ENCODE measurements at regions not wholly inside any gene's neighbourhood (a gene's known extent, or its start where the extent isn't known, plus 50 kb on each side); places are given as distances from the start of the nearest gene placed in this dataset.

DNA sequence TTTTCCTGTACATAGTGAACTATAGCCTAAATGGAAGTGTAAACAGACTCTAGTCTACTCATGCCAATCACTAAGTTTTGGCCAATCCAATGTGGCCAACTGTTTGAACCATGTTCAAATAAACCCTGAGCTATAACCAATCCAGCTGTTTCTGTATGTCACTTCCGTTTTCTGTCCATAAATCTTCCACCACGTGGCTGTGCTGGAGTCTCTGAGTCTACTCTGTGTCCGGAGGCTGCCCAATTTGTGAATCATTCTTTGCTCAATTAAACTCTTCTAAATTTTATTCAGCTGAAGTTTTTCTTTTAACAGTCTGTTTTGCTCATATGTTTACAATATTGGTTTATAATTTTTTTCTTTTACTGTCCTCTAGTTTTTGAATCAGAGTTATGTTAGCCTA lies 112.3 kb upstream of the BANK1 start:
- no peaks in the 10 kb centered on the region for H3K79me2 ChIP-seq (ENCODE audit: control insufficient read depth, low read length)
- H4K20me1 ChIP-seq (ENCODE audit: control insufficient read depth, insufficient read depth, low read depth, low read length): no peaks in the 10 kb centered on the region
- no peak overlapping the region for H3K4me3 ChIP-seq (ENCODE audit: low read length)
- H3K9me2 ChIP-seq (replicated peaks; ENCODE audit: control insufficient read depth, low read length): no peaks in the 10 kb centered on the region
- no peak for TF ChIP-seq EZH2phosphoT487 (IDR thresholded peaks at IDR 0.05; ENCODE audit: borderline replicate concordance, low read length)
- TF ChIP-seq, protein P1, sequence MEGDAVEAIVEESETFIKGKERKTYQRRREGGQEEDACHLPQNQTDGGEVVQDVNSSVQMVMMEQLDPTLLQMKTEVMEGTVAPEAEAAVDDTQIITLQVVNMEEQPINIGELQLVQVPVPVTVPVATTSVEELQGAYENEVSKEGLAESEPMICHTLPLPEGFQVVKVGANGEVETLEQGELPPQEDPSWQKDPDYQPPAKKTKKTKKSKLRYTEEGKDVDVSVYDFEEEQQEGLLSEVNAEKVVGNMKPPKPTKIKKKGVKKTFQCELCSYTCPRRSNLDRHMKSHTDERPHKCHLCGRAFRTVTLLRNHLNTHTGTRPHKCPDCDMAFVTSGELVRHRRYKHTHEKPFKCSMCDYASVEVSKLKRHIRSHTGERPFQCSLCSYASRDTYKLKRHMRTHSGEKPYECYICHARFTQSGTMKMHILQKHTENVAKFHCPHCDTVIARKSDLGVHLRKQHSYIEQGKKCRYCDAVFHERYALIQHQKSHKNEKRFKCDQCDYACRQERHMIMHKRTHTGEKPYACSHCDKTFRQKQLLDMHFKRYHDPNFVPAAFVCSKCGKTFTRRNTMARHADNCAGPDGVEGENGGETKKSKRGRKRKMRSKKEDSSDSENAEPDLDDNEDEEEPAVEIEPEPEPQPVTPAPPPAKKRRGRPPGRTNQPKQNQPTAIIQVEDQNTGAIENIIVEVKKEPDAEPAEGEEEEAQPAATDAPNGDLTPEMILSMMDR (IDR thresholded peaks at IDR 0.05; ENCODE audit: low read depth, low read length, poor library complexity, severe bottlenecking): no peak
- no peak overlapping the region for H3K27ac ChIP-seq (ENCODE audit: low read depth, low read length)
- no peaks in the 10 kb centered on the region for H3K27me3 ChIP-seq (ENCODE audit: control insufficient read depth, low read length)
- H3K9me3 ChIP-seq (ENCODE audit: control insufficient read depth, insufficient read depth, low read length): no peaks in the 10 kb centered on the region
- no peaks in the 10 kb centered on the region for H3K36me3 ChIP-seq (ENCODE audit: control insufficient read depth, low read length)
- no peaks in the 10 kb centered on the region for H3F3A ChIP-seq (ENCODE audit: control insufficient read depth, insufficient read depth)
- H3K4me2 ChIP-seq (ENCODE audit: low read length): no peak overlapping the region
- H3K4me1 ChIP-seq (ENCODE audit: control insufficient read depth, low read length): peaks cover 16% of the 10 kb centered on the region

DNA sequence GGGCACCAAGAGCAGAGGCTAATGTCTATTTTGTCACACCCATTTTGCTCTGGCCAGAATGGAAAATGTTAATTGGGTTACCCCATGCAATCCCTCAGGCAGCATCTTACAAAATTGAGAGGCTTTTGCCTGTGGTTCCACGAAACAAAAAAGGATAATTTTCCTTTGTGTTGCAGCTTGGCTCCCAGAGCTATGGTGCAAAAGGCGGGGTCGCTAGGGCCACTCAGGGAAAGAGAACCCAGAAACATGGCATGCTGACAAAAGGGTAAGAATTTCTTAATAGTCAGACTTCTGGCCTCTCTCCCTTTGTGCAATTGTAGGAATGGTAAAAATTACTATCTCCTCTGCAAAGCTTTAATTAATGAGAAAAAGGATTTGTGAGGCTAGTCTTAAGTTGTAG lies 119.6 kb upstream of the BANK1 start:
- H3K36me3 ChIP-seq (ENCODE audit: control insufficient read depth, low read length): no peaks in the 10 kb centered on the region
- TF ChIP-seq EZH2phosphoT487 (IDR thresholded peaks at IDR 0.05; ENCODE audit: borderline replicate concordance, low read length): no peak
- TF ChIP-seq, protein P1 (IDR thresholded peaks at IDR 0.05; ENCODE audit: low read depth, low read length, poor library complexity, severe bottlenecking): no peak
- no peaks in the 10 kb centered on the region for H3F3A ChIP-seq (ENCODE audit: control insufficient read depth, insufficient read depth)
- H4K20me1 ChIP-seq (ENCODE audit: control insufficient read depth, insufficient read depth, low read depth, low read length): no peaks in the 10 kb centered on the region
- H3K4me2 ChIP-seq (ENCODE audit: low read length): no peak overlapping the region
- H3K4me1 ChIP-seq (ENCODE audit: control insufficient read depth, low read length): 0 out of 2 replicates have a peak, but pooled peaks cover 3% of the 10 kb centered on the region
- H3K9me3 ChIP-seq (ENCODE audit: control insufficient read depth, insufficient read depth, low read length): no peaks in the 10 kb centered on the region
- no peaks in the 10 kb centered on the region for H3K79me2 ChIP-seq (ENCODE audit: control insufficient read depth, low read length)
- no peak overlapping the region for H3K4me3 ChIP-seq (ENCODE audit: low read length)
- H3K27ac ChIP-seq (ENCODE audit: low read depth, low read length): no peak overlapping the region
- H3K9me2 ChIP-seq (replicated peaks; ENCODE audit: control insufficient read depth, low read length): no peaks in the 10 kb centered on the region
- H3K27me3 ChIP-seq (ENCODE audit: control insufficient read depth, low read length): no peaks in the 10 kb centered on the region

GRCh38 chr4:101670370-101670769 lies 120.2 kb upstream of the BANK1 start:
- 0 out of 2 replicates have a peak, but pooled peaks cover 3% of the 10 kb centered on the region for H3K4me1 ChIP-seq (ENCODE audit: control insufficient read depth, low read length)
- H3K9me3 ChIP-seq (ENCODE audit: control insufficient read depth, insufficient read depth, low read length): no peaks in the 10 kb centered on the region
- no peak for TF ChIP-seq EZH2phosphoT487 (IDR thresholded peaks at IDR 0.05; ENCODE audit: borderline replicate concordance, low read length)
- TF ChIP-seq, protein P1 (IDR thresholded peaks at IDR 0.05; ENCODE audit: low read depth, low read length, poor library complexity, severe bottlenecking): no peak
- H3K36me3 ChIP-seq (ENCODE audit: control insufficient read depth, low read length): no peaks in the 10 kb centered on the region
- no peak overlapping the region for H3K27ac ChIP-seq (ENCODE audit: low read depth, low read length)
- no peak overlapping the region for H3K4me3 ChIP-seq (ENCODE audit: low read length)
- H3K27me3 ChIP-seq (ENCODE audit: control insufficient read depth, low read length): no peaks in the 10 kb centered on the region
- H3F3A ChIP-seq (ENCODE audit: control insufficient read depth, insufficient read depth): no peaks in the 10 kb centered on the region
- H3K79me2 ChIP-seq (ENCODE audit: control insufficient read depth, low read length): no peaks in the 10 kb centered on the region
- no peak overlapping the region for H3K4me2 ChIP-seq (ENCODE audit: low read length)
- no peaks in the 10 kb centered on the region for H4K20me1 ChIP-seq (ENCODE audit: control insufficient read depth, insufficient read depth, low read depth, low read length)
- no peaks in the 10 kb centered on the region for H3K9me2 ChIP-seq (replicated peaks; ENCODE audit: control insufficient read depth, low read length)

DNA sequence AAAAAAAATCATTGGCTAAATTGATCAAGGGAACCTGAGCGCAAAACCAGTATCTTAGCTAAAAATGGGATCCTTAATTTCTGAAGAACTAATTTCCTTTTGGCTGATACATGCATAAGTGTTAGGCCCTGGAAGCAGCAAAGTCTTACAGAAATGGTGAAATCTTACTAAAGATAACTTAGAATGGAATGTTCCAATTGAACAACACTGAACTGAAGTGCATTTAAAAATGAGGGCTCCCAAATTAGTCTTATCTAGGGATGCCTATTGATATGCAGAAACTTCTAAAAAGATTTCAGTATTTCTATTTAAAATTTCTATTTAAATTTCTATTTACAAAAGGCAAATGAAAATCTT lies 120.7 kb upstream of the BANK1 start:
- Histone ChIP-seq H3K4me3 (ENCODE audit: low read length) (no peak overlapping the region), H3K27me3 (ENCODE audit: control insufficient read depth, low read length) (no peaks in the 10 kb centered on the region), H4K20me1 (ENCODE audit: control insufficient read depth, insufficient read depth, low read depth, low read length) (no peaks in the 10 kb centered on the region), H3K9me3 (ENCODE audit: control insufficient read depth, insufficient read depth, low read length) (no peaks in the 10 kb centered on the region), H3K79me2 (ENCODE audit: control insufficient read depth, low read length) (no peaks in the 10 kb centered on the region), H3K36me3 (ENCODE audit: control insufficient read depth, low read length) (no peaks in the 10 kb centered on the region), H3K4me2 (ENCODE audit: low read length) (no peak overlapping the region), H3K27ac (ENCODE audit: low read depth, low read length) (no peak overlapping the region), H3F3A (ENCODE audit: control insufficient read depth, insufficient read depth) (no peaks in the 10 kb centered on the region), H3K9me2 (replicated peaks; ENCODE audit: control insufficient read depth, low read length) (no peaks in the 10 kb centered on the region), H3K4me1 (ENCODE audit: control insufficient read depth, low read length) (0 out of 2 replicates have a peak, but pooled peaks cover 3% of the 10 kb centered on the region)
- TF ChIP-seq EZH2phosphoT487 (IDR thresholded peaks at IDR 0.05; ENCODE audit: borderline replicate concordance, low read length): no peak
- TF ChIP-seq, protein P1 (IDR thresholded peaks at IDR 0.05; ENCODE audit: low read depth, low read length, poor library complexity, severe bottlenecking): no peak
